HEK293 (cell line): ENCODE measurements at regions not wholly inside any gene's neighbourhood (a gene's known extent, or its start where the extent isn't known, plus 50 kb on each side); places are given as distances from the start of the nearest gene placed in this dataset.

Source experiments
- CTCF ChIA-PET: fragments of 350-600 bp; formaldehyde crosslinking; extraction: SDS; loops from one replicate; lab custom pipeline; 2021; ENCODE audit warnings: antibody characterized with exemption; lab: Yijun Ruan, JAX
- POLR2A ChIA-PET: fragments of 300-600 bp; formaldehyde crosslinking; extraction: SDS; loops from one replicate; lab custom pipeline; 2020; ENCODE audit warnings: antibody characterized with exemption, inconsistent platforms; lab: Yijun Ruan, JAX
- H3K27ac ChIP-seq: fragments of 200-500 bp; sonication (Bioruptor generic); 2 replicates; pipeline ENCODE4 v1.5.1; 2014; ENCODE audit warnings: low read depth, low read length, control low read depth, inconsistent platforms; ENCODE audit errors: extremely low read depth
- H3K36me3 ChIP-seq, 2 experiments: fragments of 200-500 bp in 1 of 2; sonication (Bioruptor generic) in 1 of 2; 1 replicate in 1 of 2; 2 replicates in 1 of 2; pipeline ENCODE4 v1.5.1; 2014 to 2017; ENCODE audit warnings: inconsistent platforms in 2 of 2, low read length in 2 of 2; ENCODE audit not compliant: control insufficient read depth in 2 of 2, insufficient read depth in 1 of 2
- H3K4me1 ChIP-seq: fragments of 200-500 bp; sonication (Bioruptor generic); 2 replicates; pipeline ENCODE4 v1.5.1; 2014; ENCODE audit warnings: mild to moderate bottlenecking, low read length, inconsistent platforms; ENCODE audit not compliant: control insufficient read depth, insufficient read depth
- H3K4me3 ChIP-seq: 2 replicates; pipeline ENCODE4 v1.5.1; 2011; ENCODE audit warnings: low read depth, mild to moderate bottlenecking, control low read depth, low read length, moderate library complexity
- H3K9me3 ChIP-seq: fragments of 200-500 bp; sonication (Bioruptor generic); 2 replicates; pipeline ENCODE4 v1.5.1; 2014; ENCODE audit warnings: low read depth, low read length, inconsistent platforms; ENCODE audit not compliant: control insufficient read depth, insufficient read depth
- GFI1B ChIP-seq: fragments of 450-650 bp; formaldehyde crosslinking; IDR thresholded peaks from 2 replicates; pipeline ENCODE4 v1.5.1; 2016; ENCODE audit warnings: missing biosample characterization, missing genetic modification characterization
- GLI4 ChIP-seq: fragments of 450-650 bp; formaldehyde crosslinking; IDR thresholded peaks from 2 replicates; pipeline ENCODE4 v1.5.1; 2016; ENCODE audit warnings: missing biosample characterization, missing genetic modification characterization
- HOXA7 ChIP-seq: sonication (generic); formaldehyde crosslinking; IDR thresholded peaks from 2 replicates; pipeline ENCODE4 v1.8.1; 2022; ENCODE audit warnings: missing genetic modification reagents, borderline replicate concordance
- KLF9 ChIP-seq: fragments of 450-650 bp; formaldehyde crosslinking; IDR thresholded peaks from 2 replicates; pipeline ENCODE4 v1.5.1; 2016; ENCODE audit warnings: missing biosample characterization, missing genetic modification characterization, low read depth
- WT1 ChIP-seq: fragments of 450-650 bp; formaldehyde crosslinking; IDR thresholded peaks from 2 replicates; pipeline ENCODE4 v1.5.1; 2016; ENCODE audit warnings: missing biosample characterization, missing genetic modification characterization
- ZBTB20 ChIP-seq: fragments of 450-650 bp; formaldehyde crosslinking; IDR thresholded peaks from 2 replicates; pipeline ENCODE4 v1.5.1; 2016; ENCODE audit warnings: missing biosample characterization, missing genetic modification characterization
- ZBTB48 ChIP-seq: fragments of 450-650 bp; formaldehyde crosslinking; IDR thresholded peaks from 2 replicates; pipeline ENCODE4 v1.5.1; 2016; ENCODE audit warnings: missing biosample characterization, missing genetic modification characterization
- ZBTB8A ChIP-seq: fragments of 450-650 bp; formaldehyde crosslinking; IDR thresholded peaks from 2 replicates; pipeline ENCODE4 v1.5.1; 2016; ENCODE audit warnings: missing biosample characterization, missing genetic modification characterization
- ZFP3 ChIP-seq: fragments of 450-650 bp; formaldehyde crosslinking; IDR thresholded peaks from 2 replicates; pipeline ENCODE4 v1.5.1; 2016; ENCODE audit warnings: low read depth, missing biosample characterization, missing genetic modification characterization
- ZNF132 ChIP-seq: fragments of 450-650 bp; formaldehyde crosslinking; IDR thresholded peaks from 2 replicates; pipeline ENCODE4 v1.5.1; 2017; ENCODE audit warnings: missing biosample characterization, missing genetic modification characterization, borderline replicate concordance
- ZNF174 ChIP-seq: fragments of 450-650 bp; formaldehyde crosslinking; IDR thresholded peaks from 2 replicates; pipeline ENCODE4 v1.5.0; 2017; ENCODE audit warnings: missing biosample characterization, mild to moderate bottlenecking, missing genetic modification characterization
- ZNF184 ChIP-seq: fragments of 450-650 bp; IDR thresholded peaks from 2 replicates; pipeline ENCODE4 v1.5.1; 2018; ENCODE audit warnings: missing biosample characterization, mild to moderate bottlenecking, missing genetic modification characterization
- ZNF223 ChIP-seq: fragments of 450-650 bp; formaldehyde crosslinking; IDR thresholded peaks from 2 replicates; pipeline ENCODE4 v1.5.1; 2016; ENCODE audit warnings: missing biosample characterization, missing genetic modification characterization
- ZNF311 ChIP-seq: fragments of 450-650 bp; formaldehyde crosslinking; IDR thresholded peaks from 2 replicates; pipeline ENCODE4 v1.5.1; 2017; ENCODE audit warnings: missing biosample characterization, missing genetic modification characterization, borderline replicate concordance
- ZNF423 ChIP-seq: fragments of 450-650 bp; formaldehyde crosslinking; IDR thresholded peaks from 2 replicates; pipeline ENCODE4 v1.5.1; 2016; ENCODE audit warnings: missing biosample characterization, missing genetic modification characterization
- ZNF48 ChIP-seq: fragments of 450-650 bp; formaldehyde crosslinking; IDR thresholded peaks from 2 replicates; pipeline ENCODE4 v1.5.1; 2016; ENCODE audit warnings: missing biosample characterization, missing genetic modification characterization
- ZNF529 ChIP-seq: fragments of 450-650 bp; formaldehyde crosslinking; IDR thresholded peaks from 2 replicates; pipeline ENCODE4 v1.5.1; 2017; ENCODE audit warnings: missing genetic modification characterization, missing biosample characterization; ENCODE audit not compliant: insufficient replicate concordance
- ZNF558 ChIP-seq: fragments of 450-650 bp; formaldehyde crosslinking; IDR thresholded peaks from 2 replicates; pipeline ENCODE4 v1.5.1; 2016; ENCODE audit warnings: missing biosample characterization, missing genetic modification characterization
- ZNF654 ChIP-seq: fragments of 450-650 bp; formaldehyde crosslinking; IDR thresholded peaks from 2 replicates; pipeline ENCODE4 v1.5.1; 2016; ENCODE audit warnings: low read depth, missing biosample characterization, missing genetic modification characterization
- ZNF660 ChIP-seq: fragments of 450-650 bp; IDR thresholded peaks from 2 replicates; pipeline ENCODE4 v1.5.1; 2018; ENCODE audit warnings: missing biosample characterization, mild to moderate bottlenecking, missing genetic modification characterization
- ZNF664 ChIP-seq: fragments of 450-650 bp; formaldehyde crosslinking; IDR thresholded peaks from 2 replicates; pipeline ENCODE4 v1.5.1; 2016; ENCODE audit warnings: missing biosample characterization, missing genetic modification characterization
- ZNF670 ChIP-seq: fragments of 450-650 bp; formaldehyde crosslinking; IDR thresholded peaks from 2 replicates; pipeline ENCODE4 v1.5.1; 2016; ENCODE audit warnings: missing biosample characterization, missing genetic modification characterization, low read depth
- ZSCAN30 ChIP-seq: fragments of 450-650 bp; IDR thresholded peaks from 2 replicates; pipeline ENCODE4 v1.5.1; 2018; ENCODE audit warnings: missing biosample characterization, mild to moderate bottlenecking, missing genetic modification characterization, moderate library complexity
- ZXDB ChIP-seq: fragments of 450-650 bp; formaldehyde crosslinking; IDR thresholded peaks from 2 replicates; pipeline ENCODE4 v1.5.1; 2016; ENCODE audit warnings: missing biosample characterization, missing genetic modification characterization
- TF ChIP-seq, protein P1 (sequence below): fragments of 450-650 bp; formaldehyde crosslinking; IDR thresholded peaks from 2 replicates; pipeline ENCODE4 v1.5.1; 2016; ENCODE audit warnings: missing biosample characterization, missing genetic modification characterization
- TF ChIP-seq, protein P2 (sequence below): fragments of 450-650 bp; formaldehyde crosslinking; IDR thresholded peaks from 2 replicates; pipeline ENCODE4 v1.5.1; 2016; ENCODE audit warnings: missing biosample characterization, missing genetic modification characterization
- TF ChIP-seq, protein P3 (sequence below): fragments of 450-650 bp; formaldehyde crosslinking; IDR thresholded peaks from 2 replicates; pipeline ENCODE4 v1.5.0; 2017; ENCODE audit warnings: missing biosample characterization, missing genetic modification characterization, borderline replicate concordance

DNA sequence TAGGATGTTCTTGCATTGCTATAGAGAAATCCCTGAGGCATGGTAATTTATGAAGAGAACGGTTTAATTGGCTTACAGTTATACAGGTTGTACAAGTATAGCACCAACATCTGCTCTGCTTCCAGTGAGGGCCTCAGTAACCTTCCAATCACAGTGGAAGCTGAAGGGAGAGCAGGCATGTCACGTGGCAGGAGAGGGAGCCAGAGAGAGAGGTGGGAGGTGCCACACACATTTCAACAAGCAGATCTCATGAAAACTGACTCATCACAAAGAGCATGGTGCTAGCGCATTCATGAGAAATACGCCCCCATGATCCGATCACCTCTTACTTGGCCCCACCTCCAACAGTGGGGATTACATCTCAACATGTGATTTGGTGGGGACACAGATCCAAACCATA is 871.2 kb downstream of the TFAP2A start:
- no peak overlapping the region for H3K27ac ChIP-seq
- no peak overlapping the region for H3K4me3 ChIP-seq
- TF ChIP-seq ZBTB8A (no peak), ZNF184 (no peak), ZSCAN30 (tag by site-specific recombination) (no peak), ZNF664 (no peak), ZNF223 (tag by site-specific recombination) (no peak), HOXA7 (no peak), ZNF558 (tag by site-specific recombination) (no peak), ZNF529 (tag by site-specific recombination) (no peak), WT1 (tag by site-specific recombination) (no peak), GLI4 (tag by site-specific recombination) (no peak), ZNF174 (no peak), ZNF423 (tag by site-specific recombination) (no peak), KLF9 (tag by site-specific recombination) (no peak), ZXDB (tag by site-specific recombination) (no peak), GFI1B (tag by site-specific recombination) (no peak), ZNF132 (tag by site-specific recombination) (no peak), ZNF48 (tag by site-specific recombination) (no peak)
- TF ChIP-seq, protein P1, sequence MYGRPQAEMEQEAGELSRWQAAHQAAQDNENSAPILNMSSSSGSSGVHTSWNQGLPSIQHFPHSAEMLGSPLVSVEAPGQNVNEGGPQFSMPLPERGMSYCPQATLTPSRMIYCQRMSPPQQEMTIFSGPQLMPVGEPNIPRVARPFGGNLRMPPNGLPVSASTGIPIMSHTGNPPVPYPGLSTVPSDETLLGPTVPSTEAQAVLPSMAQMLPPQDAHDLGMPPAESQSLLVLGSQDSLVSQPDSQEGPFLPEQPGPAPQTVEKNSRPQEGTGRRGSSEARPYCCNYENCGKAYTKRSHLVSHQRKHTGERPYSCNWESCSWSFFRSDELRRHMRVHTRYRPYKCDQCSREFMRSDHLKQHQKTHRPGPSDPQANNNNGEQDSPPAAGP (tag by site-specific recombination), result no peak
- TF ChIP-seq, protein P2, sequence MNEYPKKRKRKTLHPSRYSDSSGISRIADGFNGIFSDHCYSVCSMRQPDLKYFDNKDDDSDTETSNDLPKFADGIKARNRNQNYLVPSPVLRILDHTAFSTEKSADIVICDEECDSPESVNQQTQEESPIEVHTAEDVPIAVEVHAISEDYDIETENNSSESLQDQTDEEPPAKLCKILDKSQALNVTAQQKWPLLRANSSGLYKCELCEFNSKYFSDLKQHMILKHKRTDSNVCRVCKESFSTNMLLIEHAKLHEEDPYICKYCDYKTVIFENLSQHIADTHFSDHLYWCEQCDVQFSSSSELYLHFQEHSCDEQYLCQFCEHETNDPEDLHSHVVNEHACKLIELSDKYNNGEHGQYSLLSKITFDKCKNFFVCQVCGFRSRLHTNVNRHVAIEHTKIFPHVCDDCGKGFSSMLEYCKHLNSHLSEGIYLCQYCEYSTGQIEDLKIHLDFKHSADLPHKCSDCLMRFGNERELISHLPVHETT (tag by site-specific recombination), result no peak
- TF ChIP-seq, protein P3, sequence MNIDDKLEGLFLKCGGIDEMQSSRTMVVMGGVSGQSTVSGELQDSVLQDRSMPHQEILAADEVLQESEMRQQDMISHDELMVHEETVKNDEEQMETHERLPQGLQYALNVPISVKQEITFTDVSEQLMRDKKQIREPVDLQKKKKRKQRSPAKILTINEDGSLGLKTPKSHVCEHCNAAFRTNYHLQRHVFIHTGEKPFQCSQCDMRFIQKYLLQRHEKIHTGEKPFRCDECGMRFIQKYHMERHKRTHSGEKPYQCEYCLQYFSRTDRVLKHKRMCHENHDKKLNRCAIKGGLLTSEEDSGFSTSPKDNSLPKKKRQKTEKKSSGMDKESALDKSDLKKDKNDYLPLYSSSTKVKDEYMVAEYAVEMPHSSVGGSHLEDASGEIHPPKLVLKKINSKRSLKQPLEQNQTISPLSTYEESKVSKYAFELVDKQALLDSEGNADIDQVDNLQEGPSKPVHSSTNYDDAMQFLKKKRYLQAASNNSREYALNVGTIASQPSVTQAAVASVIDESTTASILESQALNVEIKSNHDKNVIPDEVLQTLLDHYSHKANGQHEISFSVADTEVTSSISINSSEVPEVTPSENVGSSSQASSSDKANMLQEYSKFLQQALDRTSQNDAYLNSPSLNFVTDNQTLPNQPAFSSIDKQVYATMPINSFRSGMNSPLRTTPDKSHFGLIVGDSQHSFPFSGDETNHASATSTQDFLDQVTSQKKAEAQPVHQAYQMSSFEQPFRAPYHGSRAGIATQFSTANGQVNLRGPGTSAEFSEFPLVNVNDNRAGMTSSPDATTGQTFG, result no peak
- no peaks in the 10 kb centered on the region for H3K4me1 ChIP-seq
- POLR2A ChIA-PET, result no interaction called here
- no peaks in the 10 kb centered on the region for H3K36me3 ChIP-seq
- CTCF ChIA-PET, result no interaction called here
- H3K9me3 ChIP-seq, result no peaks in the 10 kb centered on the region

DNA sequence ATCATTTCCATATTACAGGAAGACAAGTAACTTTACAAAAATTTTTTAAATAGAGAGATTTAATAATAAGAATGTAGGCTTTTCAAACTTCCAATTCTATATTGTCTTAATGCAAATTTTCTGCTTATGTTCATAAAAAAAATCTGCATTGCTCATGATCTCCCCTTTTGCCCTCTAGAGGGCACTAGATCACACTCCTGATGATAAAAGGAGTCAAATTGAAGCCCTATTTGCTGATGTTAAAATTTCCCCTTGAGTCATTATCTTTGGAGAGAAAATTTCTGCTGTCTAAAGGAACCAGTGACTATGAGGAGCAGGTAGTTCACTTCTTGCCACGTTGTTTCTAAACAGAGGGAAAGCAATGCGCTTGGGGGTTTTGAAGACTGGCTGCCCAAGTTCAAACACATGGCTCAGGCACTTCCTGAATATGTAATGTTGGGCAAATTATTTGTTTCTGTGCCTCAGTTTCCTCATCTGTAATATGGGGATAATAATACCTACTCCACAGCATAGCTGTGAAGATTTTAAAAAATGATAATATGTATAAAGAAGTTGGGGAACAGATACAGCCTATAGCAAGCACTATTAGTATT is 874.2 kb downstream of the TFAP2A start:
- CTCF ChIA-PET, result interaction anchor here (0.5 to 3.3 kb wide), 9 partner anchors 11 to 888 kb away, joined by 3 to 20 read pairs (median 4); no protein-coding TSS in a partner anchor
- POLR2A ChIA-PET, result no interaction called here
- no peaks in the 10 kb centered on the region for H3K4me1 ChIP-seq
- H3K9me3 ChIP-seq, result no peaks in the 10 kb centered on the region
- H3K36me3 ChIP-seq, result no peaks in the 10 kb centered on the region
- peak; percentile 43 for TF ChIP-seq ZNF654 (tag by site-specific recombination)
- no peak for TF ChIP-seq ZBTB48 (tag by site-specific recombination)
- TF ChIP-seq ZNF660 (tag by site-specific recombination), result 0 out of 2 replicates have a peak, but pooled peaks have one; percentile 12
- no peak for TF ChIP-seq KLF9 (tag by site-specific recombination)
- no peak for TF ChIP-seq ZFP3 (tag by site-specific recombination)
- TF ChIP-seq ZBTB20 (tag by site-specific recombination), result no peak
- TF ChIP-seq ZNF670 (tag by site-specific recombination), result no peak
- TF ChIP-seq ZNF311 (tag by site-specific recombination), result no peak
- TF ChIP-seq, all 188 proteins: peak for 2
- no peak overlapping the region for H3K27ac ChIP-seq
- no peak overlapping the region for H3K4me3 ChIP-seq
